SU-DHL-6 (cell line): ENCODE measurements at regions not wholly inside any gene's neighbourhood (a gene's known extent, or its start where the extent isn't known, plus 50 kb on each side); places are given as distances from the start of the nearest gene placed in this dataset.

Experiments used
- H2AFZ ChIP-seq: fragments of 200-600 bp; sonication (generic); 2 replicates; pipeline ENCODE4 v1.6.1; 2014; ENCODE audit warnings: low read depth, mild to moderate bottlenecking, moderate library complexity, mixed read lengths, antibody characterized with exemption, low read length; ENCODE audit not compliant: severe bottlenecking
- H3F3A ChIP-seq: fragments of 200-600 bp; shearing (Covaris generic); 2 replicates; pipeline ENCODE4 v1.6.0; 2016; ENCODE audit warnings: antibody characterized with exemption, mild to moderate bottlenecking; ENCODE audit not compliant: insufficient read depth
- H3K27ac ChIP-seq: fragments of 200-600 bp; sonication (generic); 2 replicates; pipeline ENCODE4 v1.5.1; 2016; ENCODE audit warnings: low read depth, mild to moderate bottlenecking, low read length, moderate library complexity, mixed read lengths
- H3K27me3 ChIP-seq: fragments of 200-600 bp; sonication (generic), shearing (Covaris generic); 2 replicates; pipeline ENCODE4 v1.6.0; 2014; ENCODE audit warnings: mild to moderate bottlenecking, low read length
- H3K36me3 ChIP-seq: fragments of 200-600 bp; sonication (generic); 2 replicates; pipeline ENCODE4 v1.6.1; 2014; ENCODE audit warnings: mild to moderate bottlenecking, low read length, mixed read lengths
- H3K4me2 ChIP-seq: fragments of 300-600, 200-600 bp; shearing (Covaris generic), sonication (generic); 2 replicates; pipeline ENCODE4 v1.6.0; 2014; ENCODE audit warnings: low read length, low read depth, mild to moderate bottlenecking; ENCODE audit not compliant: poor library complexity, severe bottlenecking
- H3K4me3 ChIP-seq: fragments of 200-600 bp; sonication (generic); 2 replicates; pipeline ENCODE4 v1.5.1; 2014; ENCODE audit warnings: antibody characterized with exemption, low read length, mild to moderate bottlenecking, mixed read lengths; ENCODE audit not compliant: insufficient read depth, poor library complexity, severe bottlenecking
- H3K79me2 ChIP-seq: fragments of 200-600 bp; sonication (generic); 2 replicates; pipeline ENCODE4 v1.6.1; 2014; ENCODE audit warnings: mild to moderate bottlenecking, low read length, moderate library complexity; ENCODE audit not compliant: insufficient read depth
- H3K9ac ChIP-seq: fragments of 200-600 bp; sonication (generic); 2 replicates; pipeline ENCODE4 v1.7.0; 2014; ENCODE audit warnings: mild to moderate bottlenecking, low read length
- H3K9me2 ChIP-seq: fragments of 200-600 bp; sonication (generic); replicated peaks from 2 replicates; pipeline ENCODE4 v1.6.1; 2014; ENCODE audit warnings: low read length; ENCODE audit not compliant: insufficient read depth
- H3K9me3 ChIP-seq: fragments of 200-600 bp; sonication (generic); 2 replicates; pipeline ENCODE4 v1.6.1; 2014; ENCODE audit warnings: low read length, mixed read lengths; ENCODE audit not compliant: insufficient read depth
- H4K20me1 ChIP-seq: fragments of 200-600 bp; sonication (generic); 2 replicates; pipeline ENCODE4 v1.6.1; 2014; ENCODE audit warnings: low read depth, mild to moderate bottlenecking, antibody characterized with exemption, low read length, moderate library complexity, mixed read lengths
- CTCF ChIP-seq: fragments of 200-600 bp; sonication (generic); IDR thresholded peaks from one replicate; pipeline ENCODE4 v1.5.1; 2017; ENCODE audit warnings: antibody characterized with exemption, mild to moderate bottlenecking, low read length, moderate library complexity; ENCODE audit not compliant: insufficient read depth, poor library complexity, severe bottlenecking
- EZH2phosphoT487 ChIP-seq: fragments of 200-600 bp; sonication (generic), shearing (Covaris generic); conservative IDR thresholded peaks from 2 replicates; pipeline ENCODE4 v1.6.1; 2018; ENCODE audit warnings: mild to moderate bottlenecking, antibody characterized with exemption, low read length, moderate library complexity, mixed read lengths

- H3K9me2 ChIP-seq: no peaks in the 10 kb centered on the region
These were observed 204.7 kb upstream of the SULF2 start for GRCh38 chr20:47989957-47990356.

GRCh38 chr20:47988676-47989075, 203.4 kb upstream of the SULF2 start:
- no peaks in the 10 kb centered on the region for H4K20me1 ChIP-seq
- H3K9ac ChIP-seq: no peak overlapping the region
- no peaks in the 10 kb centered on the region for H3K27me3 ChIP-seq
- no peaks in the 10 kb centered on the region for H3K79me2 ChIP-seq
- H3K36me3 ChIP-seq: no peaks in the 10 kb centered on the region
- no peak for TF ChIP-seq EZH2phosphoT487
- TF ChIP-seq CTCF: no peak
- H3K9me3 ChIP-seq: no peaks in the 10 kb centered on the region
- no peak overlapping the region for H3K4me2 ChIP-seq
- H3F3A ChIP-seq: no peaks in the 10 kb centered on the region
- H3K4me3 ChIP-seq: no peak overlapping the region
- no peak overlapping the region for H2AFZ ChIP-seq
- no peak overlapping the region for H3K27ac ChIP-seq
- H3K9me2 ChIP-seq: no peaks in the 10 kb centered on the region

More at GRCh38 chr20:47989957-47990356, 204.7 kb upstream of the SULF2 start:
- Histone ChIP-seq H3K4me3 (no peak overlapping the region), H3K79me2 (no peaks in the 10 kb centered on the region), H3K9ac (no peak overlapping the region), H4K20me1 (no peaks in the 10 kb centered on the region), H3K27ac (no peak overlapping the region), H3K9me3 (no peaks in the 10 kb centered on the region), H3F3A (no peaks in the 10 kb centered on the region), H3K27me3 (no peaks in the 10 kb centered on the region), H3K4me2 (no peak overlapping the region), H3K36me3 (no peaks in the 10 kb centered on the region), H2AFZ (no peak overlapping the region)
- no peak for TF ChIP-seq CTCF
- TF ChIP-seq EZH2phosphoT487: no peak

GRCh38 chr20:47985092-47985850, 200.0 kb upstream of the SULF2 start:
- TF ChIP-seq EZH2phosphoT487: no peak
- no peak for TF ChIP-seq CTCF
- Histone ChIP-seq H3K9me3 (no peaks in the 10 kb centered on the region), H3K27ac (no peak overlapping the region), H3K36me3 (no peaks in the 10 kb centered on the region), H3F3A (no peaks in the 10 kb centered on the region), H3K9me2 (no peaks in the 10 kb centered on the region), H2AFZ (no peak overlapping the region), H3K9ac (no peak overlapping the region), H3K4me3 (no peak overlapping the region), H3K79me2 (no peaks in the 10 kb centered on the region), H3K4me2 (no peak overlapping the region), H3K27me3 (no peaks in the 10 kb centered on the region), H4K20me1 (no peaks in the 10 kb centered on the region)
